Caco-2 (cell line): ENCODE measurements at regions not wholly inside any gene's neighbourhood (a gene's known extent, or its start where the extent isn't known, plus 50 kb on each side); places are given as distances from the start of the nearest gene placed in this dataset.

ENCODE experiments used
- BruUV-seq: library from RNA; stranded (reverse); fragments of 400-500 nt; replicated peaks from 2 replicates; lab custom pipeline; 2021; lab: Mats Ljungman, UMichigan
- CTCF ChIA-PET: fragments of 300-600 bp; sonication (Branson Sonifier 250); formaldehyde crosslinking; loops from one replicate; lab custom pipeline; 2022; ENCODE audit warnings: antibody characterized with exemption; lab: Charles Lee
- POLR2A ChIA-PET: fragments of 300-600 bp; sonication (Branson Sonifier 250); formaldehyde crosslinking; loops from one replicate; lab custom pipeline; 2022; ENCODE audit warnings: antibody characterized with exemption; lab: Charles Lee
- DNase-seq, 2 experiments: peaks; one replicate each; pipeline versions ENCODE4 v3.0.0 to v3.0.0-alpha.2; 2020 to 2022
- H3K27me3 ChIP-seq: replicated peaks from 2 replicates; pipeline ENCODE4 v1.6.0; 2011; ENCODE audit warnings: low read length; ENCODE audit not compliant: control insufficient read depth, insufficient read depth
- H3K36me3 ChIP-seq: 2 replicates; pipeline ENCODE4 v1.5.1; 2011; ENCODE audit warnings: low read length; ENCODE audit not compliant: control insufficient read depth, insufficient read depth
- H3K4me1 ChIP-seq: fragments of 250-450 bp; sonication (Bioruptor Pico); 2 replicates; pipeline ENCODE4 v1.5.1; 2020; ENCODE audit warnings: mild to moderate bottlenecking
- H3K4me3 ChIP-seq: 2 replicates; pipeline ENCODE4 v1.5.1; 2011; ENCODE audit warnings: low read depth, mild to moderate bottlenecking, control low read depth, low read length
- H3K9me3 ChIP-seq: fragments of 250-450 bp; sonication (Bioruptor Pico); 2 replicates; pipeline ENCODE4 v1.5.1; 2020; ENCODE audit warnings: mild to moderate bottlenecking, moderate library complexity
- H3K27ac Mint-ChIP-seq: one replicate; pipeline ENCODE4 v1.8.0; 2022; ENCODE audit warnings: mixed read lengths; ENCODE audit not compliant: unreplicated experiment
- H3K27me3 Mint-ChIP-seq: one replicate; pipeline ENCODE4 v1.8.0; 2022; ENCODE audit warnings: mixed read lengths; ENCODE audit not compliant: insufficient read depth, unreplicated experiment
- H3K36me3 Mint-ChIP-seq: one replicate; pipeline ENCODE4 v1.8.0; 2022; ENCODE audit warnings: mild to moderate bottlenecking, mixed read lengths; ENCODE audit not compliant: insufficient read depth, unreplicated experiment
- H3K4me1 Mint-ChIP-seq: one replicate; pipeline ENCODE4 v1.8.0; 2022; ENCODE audit warnings: low read depth, mixed read lengths; ENCODE audit not compliant: unreplicated experiment
- H3K4me3 Mint-ChIP-seq: one replicate; pipeline ENCODE4 v1.8.0; 2022; ENCODE audit warnings: mild to moderate bottlenecking, moderate library complexity, mixed read lengths; ENCODE audit not compliant: unreplicated experiment
- H3K9me3 Mint-ChIP-seq: one replicate; pipeline ENCODE4 v1.8.0; 2022; ENCODE audit warnings: mixed read lengths; ENCODE audit not compliant: unreplicated experiment
- CTCF ChIP-seq, 2 experiments: fragments of 200-600 bp in 1 of 2; IDR thresholded peaks; 1 replicate in 1 of 2; 2 replicates in 1 of 2; pipeline versions ENCODE4 v1.5.1 to v1.8.0; 2011 to 2022; ENCODE audit warnings: antibody characterized with exemption in 1 of 2, control low read depth in 1 of 2, inconsistent platforms in 1 of 2, low read depth in 1 of 2, low read length in 1 of 2, mild to moderate bottlenecking in 1 of 2, moderate library complexity in 1 of 2; ENCODE audit not compliant: insufficient read depth in 1 of 2, severe bottlenecking in 1 of 2, unreplicated experiment in 1 of 2
- intact Hi-C: fragments of 100-400 bp; cut with micrococcal nuclease; formaldehyde crosslinking; loops from one replicate; pipeline ENCODE4 v1.10.0; 2022; ENCODE audit not compliant: unreplicated experiment

GRCh38 chr12:108457734-108458361 lies 57.2 kb upstream of the FICD start:
- no peaks in the 10 kb centered on the region for H3K27me3 ChIP-seq
- DNase-seq = no peak
- POLR2A ChIA-PET = no interaction called here
- no peaks in the 10 kb centered on the region for H3K9me3 Mint-ChIP-seq
- no peaks in the 10 kb centered on the region for H3K36me3 ChIP-seq
- H3K4me1 ChIP-seq = no peaks in the 10 kb centered on the region
- CTCF ChIA-PET = interaction anchor here (0.6 to 1.2 kb wide), 2 partner anchors 54 to 137 kb away, joined by 3 to 4 read pairs; no protein-coding TSS in a partner anchor
- H3K4me3 Mint-ChIP-seq = no peak overlapping the region
- H3K9me3 ChIP-seq = no peaks in the 10 kb centered on the region
- no peaks in the 10 kb centered on the region for H3K36me3 Mint-ChIP-seq
- H3K27ac Mint-ChIP-seq = no peak overlapping the region
- H3K4me3 ChIP-seq = no peak overlapping the region
- H3K4me1 Mint-ChIP-seq = no peaks in the 10 kb centered on the region
- BruUV-seq = no TSS peak
- TF ChIP-seq CTCF (IDR thresholded peaks at IDR 0.05; ENCODE audit: insufficient read depth in 1 of 2, low read depth in 1 of 2, low read length in 1 of 2, severe bottlenecking in 1 of 2, unreplicated experiment in 1 of 2) = no peak
- intact Hi-C loops = loop anchor here (1.0 kb wide), 4 partner anchors 54 to 540 kb away; no protein-coding TSS in a partner anchor
- peaks cover 10% of the 10 kb centered on the region for H3K27me3 Mint-ChIP-seq

GRCh38 chr12:108457006-108457733 lies 57.9 kb upstream of the FICD start:
- H3K36me3 ChIP-seq = no peaks in the 10 kb centered on the region
- ChIA-PET POLR2A (no interaction called here), CTCF (interaction anchor here (0.6 to 1.2 kb wide), 2 partner anchors 55 to 136 kb away, joined by 3 to 4 read pairs; no protein-coding TSS in a partner anchor)
- Mint-ChIP-seq H3K4me3 (no peak overlapping the region), H3K27ac (no peak overlapping the region), H3K4me1 (no peaks in the 10 kb centered on the region), H3K36me3 (no peaks in the 10 kb centered on the region), H3K27me3 (peaks cover 8% of the 10 kb centered on the region), H3K9me3 (no peaks in the 10 kb centered on the region)
- H3K27me3 ChIP-seq = no peaks in the 10 kb centered on the region
- peak; percentile 47 to 62 for DNase-seq
- no peaks in the 10 kb centered on the region for H3K4me1 ChIP-seq
- H3K9me3 ChIP-seq = no peaks in the 10 kb centered on the region
- peak; percentile 51 to 71 for TF ChIP-seq CTCF (IDR thresholded peaks at IDR 0.05; ENCODE audit: insufficient read depth in 1 of 2, low read depth in 1 of 2, low read length in 1 of 2, severe bottlenecking in 1 of 2, unreplicated experiment in 1 of 2)
- no TSS peak for BruUV-seq
- intact Hi-C loops = loop anchor here (1.0 kb wide), 4 partner anchors 55 to 539 kb away; no protein-coding TSS in a partner anchor
- H3K4me3 ChIP-seq = no peak overlapping the region

- no peaks in the 10 kb centered on the region for H3K4me1 Mint-ChIP-seq
- no peak overlapping the region for H3K27ac Mint-ChIP-seq
- H3K27me3 Mint-ChIP-seq = peaks cover 13% of the 10 kb centered on the region
- no peak for TF ChIP-seq CTCF (IDR thresholded peaks at IDR 0.05; ENCODE audit: insufficient read depth in 1 of 2, low read depth in 1 of 2, low read length in 1 of 2, severe bottlenecking in 1 of 2, unreplicated experiment in 1 of 2)
- no peaks in the 10 kb centered on the region for H3K9me3 Mint-ChIP-seq
- CTCF ChIA-PET = no interaction called here
- no peaks in the 10 kb centered on the region for H3K36me3 Mint-ChIP-seq
- no TSS peak for BruUV-seq
- DNase-seq = no peak
- H3K4me1 ChIP-seq = no peaks in the 10 kb centered on the region
- no peaks in the 10 kb centered on the region for H3K27me3 ChIP-seq
- no peaks in the 10 kb centered on the region for H3K9me3 ChIP-seq
- POLR2A ChIA-PET = no interaction called here
- no peak overlapping the region for H3K4me3 Mint-ChIP-seq
- no peak overlapping the region for H3K4me3 ChIP-seq
- H3K36me3 ChIP-seq = no peaks in the 10 kb centered on the region
- intact Hi-C loops = no loop called here
These were observed 59.4 kb upstream of the FICD start for GRCh38 chr12:108455706-108456105.
